ENCODE measurements at regions not wholly inside any gene's neighbourhood (a gene's known extent, or its start where the extent isn't known, plus 50 kb on each side); places are given as distances from the start of the nearest gene placed in this dataset.

DNA sequence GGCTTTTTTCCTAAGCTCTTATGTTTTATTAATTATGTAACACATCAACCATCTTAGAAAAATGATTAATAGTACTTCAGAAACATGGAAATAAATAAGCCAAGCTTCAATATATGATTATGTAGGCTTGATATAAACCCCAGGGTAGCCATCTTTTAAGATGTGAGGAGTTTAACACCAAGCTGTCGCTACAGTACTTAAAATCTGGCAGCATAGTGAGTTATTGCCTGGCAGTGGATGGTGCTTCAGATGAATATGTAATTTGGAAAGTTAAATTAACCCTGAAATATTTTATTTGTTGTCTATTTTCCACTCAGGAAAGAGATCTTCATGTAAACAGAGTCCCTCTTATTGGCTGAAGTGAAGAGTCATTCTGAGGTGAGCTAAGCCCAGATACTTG, 339.0 kb upstream of the ZFP64 start:
- Histone ChIP-seq H3K4me2 (replicated peaks; ENCODE audit: extremely low read depth, low read length, poor library complexity, severe bottlenecking) (no peak overlapping the region), H3K27ac (ENCODE audit: low read depth in 1 of 2, low read length in 2 of 2) (no peak overlapping the region), H3K9ac (ENCODE audit: insufficient read depth, low read length, poor library complexity, severe bottlenecking) (no peak overlapping the region), H3K27me3 (ENCODE audit: control insufficient read depth in 2 of 2, insufficient read depth in 2 of 2, low read length in 2 of 2) (no peaks in the 10 kb centered on the region), H3K79me2 (ENCODE audit: insufficient read depth, low read length) (no peaks in the 10 kb centered on the region), H4K20me1 (ENCODE audit: insufficient read depth, low read length) (no peaks in the 10 kb centered on the region), H3K4me1 (ENCODE audit: control insufficient read depth in 1 of 2, insufficient read depth in 2 of 2, low read length in 2 of 2) (no peaks in the 10 kb centered on the region), H3K36me3 (replicated peaks in 1 of 2; ENCODE audit: control insufficient read depth in 1 of 2, insufficient read depth in 2 of 2, low read length in 2 of 2) (no peaks in the 10 kb centered on the region), H3K4me3 (replicated peaks in 1 of 3; ENCODE audit: low read depth in 2 of 3, low read length in 3 of 3) (no peak overlapping the region), H2AFZ (ENCODE audit: insufficient read depth, low read depth, low read length, poor library complexity, severe bottlenecking) (no peak overlapping the region), H3K9me3 (replicated peaks in 1 of 2; ENCODE audit: control insufficient read depth in 1 of 2, insufficient read depth in 1 of 2, low read length in 2 of 2) (no peaks in the 10 kb centered on the region)
- no peak for DNase-seq
- peaks cover 0 to 3% (median 0%) of the 10 kb centered on the region in 7 donors for H3K9me3 Mint-ChIP-seq
- intact Hi-C loops (cut with micrococcal nuclease) = no loop called here
- peaks cover 0 to 2% (median 0%) of the 10 kb centered on the region in 3 donors for H3K27me3 Mint-ChIP-seq (ENCODE audit: low read depth in 3 of 3)
- no peaks in the 10 kb centered on the region for H3K4me1 Mint-ChIP-seq
- H3K27ac Mint-ChIP-seq = no peak overlapping the region
- TF ChIP-seq, protein P1, sequence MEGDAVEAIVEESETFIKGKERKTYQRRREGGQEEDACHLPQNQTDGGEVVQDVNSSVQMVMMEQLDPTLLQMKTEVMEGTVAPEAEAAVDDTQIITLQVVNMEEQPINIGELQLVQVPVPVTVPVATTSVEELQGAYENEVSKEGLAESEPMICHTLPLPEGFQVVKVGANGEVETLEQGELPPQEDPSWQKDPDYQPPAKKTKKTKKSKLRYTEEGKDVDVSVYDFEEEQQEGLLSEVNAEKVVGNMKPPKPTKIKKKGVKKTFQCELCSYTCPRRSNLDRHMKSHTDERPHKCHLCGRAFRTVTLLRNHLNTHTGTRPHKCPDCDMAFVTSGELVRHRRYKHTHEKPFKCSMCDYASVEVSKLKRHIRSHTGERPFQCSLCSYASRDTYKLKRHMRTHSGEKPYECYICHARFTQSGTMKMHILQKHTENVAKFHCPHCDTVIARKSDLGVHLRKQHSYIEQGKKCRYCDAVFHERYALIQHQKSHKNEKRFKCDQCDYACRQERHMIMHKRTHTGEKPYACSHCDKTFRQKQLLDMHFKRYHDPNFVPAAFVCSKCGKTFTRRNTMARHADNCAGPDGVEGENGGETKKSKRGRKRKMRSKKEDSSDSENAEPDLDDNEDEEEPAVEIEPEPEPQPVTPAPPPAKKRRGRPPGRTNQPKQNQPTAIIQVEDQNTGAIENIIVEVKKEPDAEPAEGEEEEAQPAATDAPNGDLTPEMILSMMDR (IDR thresholded peaks at IDR 0.05) = no peak
- H3K36me3 Mint-ChIP-seq = no peaks in the 10 kb centered on the region
- no CpG with 5 or more reads among the region's 1 CpG for WGBS (ENCODE audit: insufficient coverage)
- no peak overlapping the region for H3K4me3 Mint-ChIP-seq

DNA sequence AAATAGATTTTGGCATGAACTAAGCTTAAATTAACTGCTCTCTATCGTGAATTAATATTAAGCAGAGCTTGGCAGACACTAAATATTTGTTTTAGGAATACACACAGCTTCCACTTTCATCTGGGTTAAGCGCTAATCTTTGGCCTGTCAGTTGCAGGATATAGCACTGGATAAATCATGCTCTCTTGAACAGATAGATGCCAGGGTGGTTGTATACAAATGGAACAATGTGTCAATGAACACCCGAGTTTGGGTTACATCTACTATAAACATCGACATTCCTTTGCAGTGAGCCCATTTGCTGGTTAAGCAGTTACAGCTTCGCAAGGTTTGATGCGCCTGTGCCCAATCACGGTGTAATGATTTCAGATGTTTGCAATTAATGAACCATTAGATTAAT, 338.2 kb upstream of the ZFP64 start:
- no peak for DNase-seq
- H3K4me3 ChIP-seq (replicated peaks in 1 of 3; ENCODE audit: low read depth in 2 of 3, low read length in 3 of 3) = no peak overlapping the region
- intact Hi-C loops (cut with micrococcal nuclease) = no loop called here
- Mint-ChIP-seq H3K27me3 (ENCODE audit: low read depth in 3 of 3) (peaks cover 0 to 2% (median 0%) of the 10 kb centered on the region in 3 donors), H3K27ac (no peak overlapping the region), H3K4me1 (no peaks in the 10 kb centered on the region), H3K9me3 (peaks cover 0 to 2% (median 0%) of the 10 kb centered on the region in 7 donors), H3K4me3 (no peak overlapping the region), H3K36me3 (no peaks in the 10 kb centered on the region)
- H3K79me2 ChIP-seq (ENCODE audit: insufficient read depth, low read length) = no peaks in the 10 kb centered on the region
- H3K36me3 ChIP-seq (replicated peaks in 1 of 2; ENCODE audit: control insufficient read depth in 1 of 2, insufficient read depth in 2 of 2, low read length in 2 of 2) = no peaks in the 10 kb centered on the region
- H3K27me3 ChIP-seq (ENCODE audit: control insufficient read depth in 2 of 2, insufficient read depth in 2 of 2, low read length in 2 of 2) = no peaks in the 10 kb centered on the region
- TF ChIP-seq, protein P1 (IDR thresholded peaks at IDR 0.05) = no peak
- no CpG with 5 or more reads among the region's 7 CpGs for WGBS (ENCODE audit: insufficient coverage)
- H3K9ac ChIP-seq (ENCODE audit: insufficient read depth, low read length, poor library complexity, severe bottlenecking) = no peak overlapping the region
- H3K27ac ChIP-seq (ENCODE audit: low read depth in 1 of 2, low read length in 2 of 2) = no peak overlapping the region
- H4K20me1 ChIP-seq (ENCODE audit: insufficient read depth, low read length) = no peaks in the 10 kb centered on the region
- H3K4me2 ChIP-seq (replicated peaks; ENCODE audit: extremely low read depth, low read length, poor library complexity, severe bottlenecking) = no peak overlapping the region
- no peak overlapping the region for H2AFZ ChIP-seq (ENCODE audit: insufficient read depth, low read depth, low read length, poor library complexity, severe bottlenecking)
- no peaks in the 10 kb centered on the region for H3K4me1 ChIP-seq (ENCODE audit: control insufficient read depth in 1 of 2, insufficient read depth in 2 of 2, low read length in 2 of 2)
- no peaks in the 10 kb centered on the region for H3K9me3 ChIP-seq (replicated peaks in 1 of 2; ENCODE audit: control insufficient read depth in 1 of 2, insufficient read depth in 1 of 2, low read length in 2 of 2)

Measured in CD14-positive monocyte (primary cell).